HG03378 (cell line): ENCODE measurements at regions not wholly inside any gene's neighbourhood (a gene's known extent, or its start where the extent isn't known, plus 50 kb on each side); places are given as distances from the start of the nearest gene placed in this dataset.
"Not testable (repeated sequence)": the region's sequence is repeated elsewhere in the genome, so short reads cannot be mapped to it uniquely, and the experiment has no call there.

Experiments used
- ATAC-seq: cut with Tn5 transposase; IDR thresholded peaks from one replicate; pipeline ENCODE4 v1.9.1; 2021; ENCODE audit warnings: mild to moderate bottlenecking, moderate library complexity; ENCODE audit not compliant: unreplicated experiment

GRCh38 chr12:25384038-25384892 lies 133.5 kb upstream of the KRAS start:
- no peak for ATAC-seq

GRCh38 chr12:25382311-25383106 lies 131.8 kb upstream of the KRAS start:
- ATAC-seq: no peak

DNA sequence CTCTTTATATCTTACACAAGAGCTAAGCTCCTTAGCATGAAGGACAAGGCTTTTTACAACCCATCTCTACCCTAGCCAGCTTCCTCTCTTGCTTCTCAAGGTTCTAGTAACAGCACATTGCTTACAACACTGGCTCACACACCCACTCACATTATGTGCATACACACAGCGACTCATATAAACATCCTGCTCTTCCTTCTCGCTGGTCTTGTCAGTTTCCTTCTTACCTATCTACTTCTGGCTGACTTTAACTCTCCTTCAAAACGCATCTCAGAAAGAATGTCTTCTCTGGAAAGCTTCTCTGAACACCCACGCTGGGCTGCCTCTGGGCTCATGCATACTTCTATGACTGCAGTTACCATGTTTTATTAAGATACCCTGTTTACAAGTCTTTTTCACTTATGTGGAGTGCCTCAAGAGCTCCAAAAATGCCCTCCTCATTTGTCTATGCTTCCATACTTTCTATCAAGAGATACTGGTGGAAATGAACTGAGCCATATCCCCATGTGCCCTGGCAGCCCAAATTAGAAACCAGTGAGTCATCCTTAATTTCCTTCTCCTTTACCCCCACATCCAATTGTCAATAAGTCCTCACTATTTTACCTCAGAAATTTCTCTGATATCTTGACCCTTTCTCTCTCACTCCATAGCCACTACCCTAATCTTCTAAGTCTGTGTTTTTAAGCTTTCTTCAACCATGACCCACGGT lies 126.9 kb upstream of the KRAS start:
- peak; percentile 75 for ATAC-seq

- no peak for ATAC-seq
Observed at GRCh38 chr12:25376985-25377384, 126.3 kb upstream of the KRAS start.

DNA sequence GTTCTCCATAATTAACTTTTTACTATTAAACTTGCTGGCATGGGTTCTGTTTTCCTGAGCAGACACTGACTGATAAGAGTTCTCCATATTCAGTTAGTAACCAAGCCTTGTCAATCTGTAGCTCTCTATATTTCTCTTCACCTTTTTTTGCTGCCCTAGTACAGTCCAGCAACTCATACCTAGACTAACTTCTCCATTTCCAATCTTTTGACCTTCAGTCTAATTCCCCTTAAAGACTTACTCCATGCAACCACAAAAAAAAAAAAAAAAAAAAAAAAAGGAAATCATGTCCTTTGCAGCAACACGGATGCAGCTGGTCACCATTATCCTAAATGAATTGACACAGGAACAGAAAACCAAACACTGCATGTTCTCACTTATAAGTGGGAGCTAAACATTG lies 125.7 kb upstream of the KRAS start:
- ATAC-seq: no peak

DNA sequence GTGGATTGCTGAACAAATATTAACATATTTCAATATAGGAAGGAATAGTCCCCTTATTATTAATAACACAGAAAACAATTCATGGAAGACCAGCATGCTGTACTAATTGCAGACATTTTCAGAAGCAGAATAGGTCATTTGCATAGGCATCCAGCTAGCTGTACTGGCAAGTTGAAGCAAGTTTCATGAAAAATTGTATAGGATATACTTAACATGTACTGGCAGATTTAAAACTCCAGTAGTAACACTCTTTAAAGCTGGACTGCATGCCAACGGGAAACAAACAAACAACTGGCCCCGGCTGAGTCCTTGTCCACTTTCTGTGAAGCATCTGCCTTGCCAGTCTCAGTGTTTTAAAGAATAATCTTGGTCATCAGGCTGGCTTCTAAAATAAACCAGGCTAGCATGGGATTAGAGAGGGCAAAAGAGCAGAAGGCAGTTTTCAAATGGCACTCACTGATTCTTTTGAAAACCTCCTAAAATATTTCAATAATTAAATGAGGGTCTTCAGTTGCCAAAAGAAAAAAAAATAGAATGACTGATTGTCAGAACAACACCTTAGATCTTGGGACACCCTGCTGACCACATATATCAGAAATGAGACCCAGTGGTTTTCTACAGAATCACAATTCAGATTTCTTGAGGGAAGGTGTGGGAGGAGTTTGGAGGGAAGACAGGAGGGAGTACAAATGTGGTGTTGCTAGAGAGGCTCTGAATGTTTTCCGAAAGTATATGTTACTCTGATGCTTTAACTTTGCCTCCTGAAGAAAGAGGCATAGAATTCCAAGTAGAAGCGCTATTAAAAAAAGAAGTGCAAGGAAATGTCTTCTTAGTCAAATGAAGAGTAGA lies 122.5 kb upstream of the KRAS start:
- no peak for ATAC-seq

- no peak for ATAC-seq
Observed at GRCh38 chr12:25372002-25372401, 121.3 kb upstream of the KRAS start.

DNA sequence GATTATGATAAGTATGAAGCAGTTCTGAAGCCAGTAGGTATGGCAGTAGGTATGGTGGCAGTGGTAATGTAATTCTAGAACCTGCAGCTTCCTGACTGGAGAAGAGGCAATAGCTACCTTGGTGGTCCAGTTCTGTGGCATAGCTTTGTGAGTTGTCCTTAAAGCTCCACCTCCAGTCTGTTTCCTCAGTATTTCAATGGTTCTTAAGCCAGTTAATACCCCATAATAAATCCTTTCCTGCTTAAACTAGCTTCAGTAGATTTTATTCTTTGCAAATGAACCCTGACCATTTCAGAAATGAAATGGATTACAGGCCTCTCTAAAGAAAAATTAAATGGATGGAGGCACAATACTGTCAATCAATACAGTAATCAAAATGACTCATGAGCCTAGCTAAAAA lies 117.8 kb upstream of the KRAS start:
- ATAC-seq: no peak

DNA sequence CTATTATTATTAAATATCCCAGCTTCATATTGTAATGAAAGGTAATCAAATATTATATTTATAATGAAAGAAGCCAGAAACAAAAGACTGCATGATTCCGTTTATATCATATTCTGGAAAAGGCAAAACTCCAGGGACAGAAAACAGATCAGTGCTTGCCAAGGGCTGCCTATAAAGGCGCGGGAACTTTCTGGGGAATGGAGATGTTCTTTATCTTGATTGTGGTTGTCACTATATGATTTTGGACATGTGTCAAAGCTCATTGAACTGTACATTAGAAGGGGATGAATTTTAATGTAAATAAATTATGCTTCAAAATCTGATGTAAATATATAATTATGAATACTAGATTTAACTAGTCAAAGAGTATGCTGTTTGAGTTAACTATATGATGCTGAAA lies 115.4 kb upstream of the KRAS start:
- ATAC-seq: no peak

DNA sequence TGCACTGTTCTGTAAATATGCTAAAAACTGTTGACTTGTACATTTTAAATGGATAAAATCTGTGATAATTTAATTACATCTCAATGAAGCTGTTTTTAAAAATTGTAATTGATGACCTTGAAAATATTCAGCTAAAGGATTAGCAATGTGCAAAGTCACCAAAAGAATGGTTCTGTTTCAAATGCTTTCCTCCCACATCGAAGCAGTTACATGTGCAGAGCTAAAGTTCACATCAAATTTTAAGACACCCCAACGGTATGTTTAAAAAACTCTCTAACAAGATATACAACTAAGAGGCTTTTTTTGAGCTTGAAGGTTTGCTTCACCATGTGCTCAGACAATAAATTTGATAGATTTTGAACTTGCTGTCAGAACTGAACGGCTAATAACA lies 114.6 kb upstream of the KRAS start:
- no peak for ATAC-seq

GRCh38 chr12:25364529-25365339 lies 114.0 kb upstream of the KRAS start:
- ATAC-seq: peak; percentile 86

GRCh38 chr12:25362646-25363045 lies 111.9 kb upstream of the KRAS start:
- no peak for ATAC-seq

- no peak for ATAC-seq
Observed at GRCh38 chr12:25361511-25361910, 110.8 kb upstream of the KRAS start.

GRCh38 chr12:25357595-25357994 lies 106.9 kb upstream of the KRAS start:
- no peak for ATAC-seq

DNA sequence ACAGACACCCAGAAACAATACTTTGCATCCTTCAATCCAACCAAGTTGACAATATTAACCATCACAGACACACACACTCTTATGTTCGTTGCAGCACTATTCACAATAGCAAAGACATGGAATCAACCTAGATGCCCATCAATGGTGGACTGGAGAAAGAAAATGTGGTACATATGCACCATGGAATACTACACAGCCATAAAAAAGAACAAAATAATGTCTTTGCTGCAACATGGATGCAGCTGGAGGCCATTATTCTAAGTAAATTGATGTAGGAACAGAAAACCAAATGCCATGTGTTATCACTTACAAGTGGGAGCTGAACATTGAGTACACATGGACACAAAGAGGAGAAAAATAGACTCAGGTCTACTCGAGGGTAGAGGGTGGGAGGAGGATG lies 102.2 kb upstream of the KRAS start:
- not testable (repeated sequence) for ATAC-seq

- peak; percentile 81 for ATAC-seq
Observed at GRCh38 chr12:25352083-25352918, 101.6 kb upstream of the KRAS start.

DNA sequence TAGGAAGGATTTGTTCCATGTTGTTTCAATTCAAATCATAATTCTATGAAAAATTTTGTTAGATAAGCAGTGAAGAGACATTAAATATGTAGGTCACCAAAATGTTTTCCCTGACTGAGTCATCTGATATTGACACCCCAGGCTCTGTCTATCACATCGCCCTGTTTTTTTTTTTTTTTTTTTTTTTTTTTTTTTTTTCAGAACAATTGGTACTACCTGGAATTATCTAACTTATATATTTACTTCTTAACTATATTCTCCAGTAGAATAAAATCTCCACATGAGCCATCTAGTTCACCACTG lies 97.8 kb upstream of the KRAS start:
- ATAC-seq: no peak

GRCh38 chr12:25347716-25348592 lies 97.2 kb upstream of the KRAS start:
- ATAC-seq: no peak
